H1 (cell line): ENCODE measurements at regions not wholly inside any gene's neighbourhood (a gene's known extent, or its start where the extent isn't known, plus 50 kb on each side); places are given as distances from the start of the nearest gene placed in this dataset.

ENCODE experiments used
- CTCF ChIA-PET: fragments of 300-600 bp; sonication (Branson Sonifier 250); formaldehyde crosslinking; loops from one replicate; lab custom pipeline; 2021; ENCODE audit not compliant: partially characterized antibody; lab: Charles Lee
- POLR2A ChIA-PET: fragments of 300-600 bp; sonication (Branson Sonifier 250); formaldehyde crosslinking; loops from one replicate; lab custom pipeline; 2021; ENCODE audit warnings: inconsistent platforms; ENCODE audit not compliant: partially characterized antibody; lab: Charles Lee
- DNase-seq, 2 experiments: peaks; one replicate each; pipeline versions ENCODE4 v3.0.0 to v3.0.0-alpha.2; 2010 to 2022; ENCODE audit warnings: low spot score in 2 of 2, low read depth in 1 of 2, mixed read lengths in 1 of 2
- FAIRE-seq: peaks from 2 replicates; lab custom pipeline; 2011; peaks lifted over from hg19 to GRCh38; lab: Jason Lieb, UNC
- H2AFZ ChIP-seq: 2 replicates; pipeline ENCODE4 v1.8.1; 2012; ENCODE audit warnings: low read length, inconsistent platforms
- H2AK5ac ChIP-seq: 2 replicates; pipeline ENCODE4 v1.6.1; 2013; ENCODE audit warnings: low read depth, low read length
- H2BK120ac ChIP-seq: replicated peaks from 2 replicates; pipeline ENCODE3; 2013; ENCODE audit warnings: low read depth, low read length, inconsistent platforms
- H2BK12ac ChIP-seq: 2 replicates; pipeline ENCODE4 v1.6.1; 2013; ENCODE audit warnings: low read depth, low read length
- H2BK15ac ChIP-seq: 2 replicates; pipeline ENCODE4 v1.6.1; 2013; ENCODE audit warnings: low read length
- H2BK20ac ChIP-seq: 2 replicates; pipeline ENCODE4 v1.6.1; 2013; ENCODE audit warnings: low read length
- H2BK5ac ChIP-seq: 2 replicates; pipeline ENCODE4 v1.6.1; 2013; ENCODE audit warnings: low read depth, low read length
- H3K14ac ChIP-seq: 2 replicates; pipeline ENCODE4 v1.6.1; 2013; ENCODE audit warnings: inconsistent platforms; ENCODE audit not compliant: insufficient read length
- H3K18ac ChIP-seq: 2 replicates; pipeline ENCODE4 v1.6.1; 2013; ENCODE audit warnings: low read length; ENCODE audit errors: extremely low read depth
- H3K23ac ChIP-seq: 2 replicates; pipeline ENCODE4 v1.6.1; 2013; ENCODE audit warnings: inconsistent platforms; ENCODE audit not compliant: insufficient read length
- H3K23me2 ChIP-seq: 2 replicates; pipeline ENCODE4 v1.6.1; 2013; ENCODE audit warnings: low read depth, low read length
- H3K27ac ChIP-seq: 2 replicates; pipeline ENCODE4 v1.6.1; 2011; ENCODE audit warnings: low read depth, low read length, inconsistent platforms
- H3K27me3 ChIP-seq, 4 experiments: replicated peaks in 1 of 4; 1 replicate in 1 of 4; 2 replicates in 3 of 4; pipeline versions ENCODE4 v1.6.1 to v1.8.1; 2011 to 2013; ENCODE audit warnings: low read length in 3 of 4, mild to moderate bottlenecking in 3 of 4, inconsistent platforms in 2 of 4, mixed read lengths in 2 of 4, moderate library complexity in 1 of 4; ENCODE audit not compliant: control insufficient read depth in 3 of 4, insufficient read depth in 3 of 4; ENCODE audit errors: extremely low read depth in 1 of 4
- H3K36me3 ChIP-seq, 4 experiments: 2 replicates each; pipeline versions ENCODE4 v1.6.1 to v1.8.1; 2011 to 2013; ENCODE audit warnings: mild to moderate bottlenecking in 4 of 4, low read length in 3 of 4, moderate library complexity in 2 of 4, control low read depth in 1 of 4, inconsistent platforms in 1 of 4; ENCODE audit not compliant: insufficient read depth in 4 of 4, control insufficient read depth in 2 of 4
- H3K4ac ChIP-seq: replicated peaks from 2 replicates; pipeline ENCODE3; 2013; ENCODE audit warnings: low read length, low read depth, mixed read lengths, inconsistent platforms; ENCODE audit not compliant: insufficient read length
- H3K4me1 ChIP-seq, 4 experiments: replicated peaks in 1 of 4; 1 replicate in 1 of 4; 2 replicates in 3 of 4; pipeline versions ENCODE4 v1.6.1 to v1.8.1; 2011 to 2013; ENCODE audit warnings: low read length in 3 of 4, inconsistent platforms in 2 of 4, mixed read lengths in 1 of 4; ENCODE audit not compliant: insufficient read depth in 4 of 4, control insufficient read depth in 3 of 4
- H3K4me2 ChIP-seq, 2 experiments: 2 replicates each; pipeline versions ENCODE4 v1.6.1 to v1.8.1; 2011 to 2013; ENCODE audit warnings: low read depth in 2 of 2, low read length in 2 of 2, control low read depth in 1 of 2, inconsistent platforms in 1 of 2, mild to moderate bottlenecking in 1 of 2; ENCODE audit not compliant: insufficient read depth in 1 of 2
- H3K4me3 ChIP-seq, 4 experiments: fragments of 200-600, 300-600 bp in 1 of 4; sonication (generic), shearing (Covaris generic), sonication (Bioruptor Twin) in 1 of 4; 2 replicates each; pipeline versions ENCODE4 v1.5.1 to v1.8.1; 2011 to 2016; ENCODE audit warnings: low read length in 4 of 4, low read depth in 3 of 4, control low read depth in 2 of 4, inconsistent platforms in 2 of 4, mild to moderate bottlenecking in 2 of 4, mixed read lengths in 1 of 4, moderate library complexity in 1 of 4; ENCODE audit not compliant: insufficient read depth in 2 of 4; ENCODE audit errors: extremely low read depth in 1 of 4
- H3K56ac ChIP-seq: replicated peaks from 2 replicates; pipeline ENCODE3; 2013; ENCODE audit warnings: low read depth, mild to moderate bottlenecking, mixed read lengths, low read length, inconsistent platforms; ENCODE audit not compliant: insufficient read length
- H3K79me1 ChIP-seq: 2 replicates; pipeline ENCODE4 v1.6.1; 2013; ENCODE audit warnings: low read depth, low read length, control low read depth
- H3K79me2 ChIP-seq, 2 experiments: 2 replicates each; pipeline versions ENCODE4 v1.6.1 to v1.8.1; 2012 to 2013; ENCODE audit warnings: low read length in 2 of 2, mild to moderate bottlenecking in 2 of 2, inconsistent platforms in 1 of 2; ENCODE audit not compliant: insufficient read depth in 2 of 2, control insufficient read depth in 1 of 2
- H3K9ac ChIP-seq, 4 experiments: replicated peaks in 1 of 4; 1 replicate in 1 of 4; 2 replicates in 3 of 4; pipeline versions ENCODE4 v1.6.1 to v1.8.1; 2011 to 2013; ENCODE audit warnings: low read depth in 3 of 4, low read length in 3 of 4, control low read depth in 2 of 4, mild to moderate bottlenecking in 2 of 4, moderate library complexity in 2 of 4, inconsistent platforms in 1 of 4; ENCODE audit errors: extremely low read depth in 1 of 4
- H3K9me3 ChIP-seq, 2 experiments: 2 replicates each; pipeline versions ENCODE4 v1.6.1 to v1.8.1; 2012 to 2013; ENCODE audit warnings: mild to moderate bottlenecking in 2 of 2, moderate library complexity in 2 of 2, control low read depth in 1 of 2, inconsistent platforms in 1 of 2, low read depth in 1 of 2, low read length in 1 of 2, mixed read lengths in 1 of 2; ENCODE audit not compliant: insufficient read depth in 2 of 2
- H4K20me1 ChIP-seq, 2 experiments: replicated peaks in 1 of 2; 2 replicates each; pipeline versions ENCODE3 to v1.8.1; 2011 to 2013; ENCODE audit warnings: inconsistent platforms in 2 of 2, low read length in 2 of 2, mild to moderate bottlenecking in 1 of 2; ENCODE audit not compliant: insufficient read depth in 2 of 2, control insufficient read depth in 1 of 2
- H4K5ac ChIP-seq: 2 replicates; pipeline ENCODE4 v1.6.1; 2013; ENCODE audit warnings: low read length, low read depth, mixed read lengths, inconsistent platforms; ENCODE audit not compliant: insufficient read length
- H4K8ac ChIP-seq: 2 replicates; pipeline ENCODE4 v1.8.0; 2013; ENCODE audit warnings: mild to moderate bottlenecking, moderate library complexity, low read length, inconsistent platforms; ENCODE audit not compliant: insufficient read depth; ENCODE audit errors: extremely low read depth
- H4K91ac ChIP-seq: replicated peaks from 2 replicates; pipeline ENCODE3; 2013; ENCODE audit warnings: low read length, mixed read lengths, inconsistent platforms; ENCODE audit not compliant: insufficient read length
- ASH2L ChIP-seq: fragments of 200-600, 300-600 bp; sonication (generic); IDR thresholded peaks from one replicate; pipeline ENCODE4 v1.7.1; 2017; ENCODE audit warnings: low read length
- JUN ChIP-seq: IDR thresholded peaks from 2 replicates; pipeline ENCODE4 v1.6.1; 2011; ENCODE audit warnings: low read depth, mild to moderate bottlenecking, improper control_type of control experiment, low read length
- POLR2AphosphoS5 ChIP-seq: IDR thresholded peaks from 2 replicates; pipeline ENCODE4 v1.6.1; 2011; ENCODE audit warnings: low read depth, low read length
- SP1 ChIP-seq: IDR thresholded peaks from 2 replicates; pipeline ENCODE4 v1.6.1; 2011; ENCODE audit warnings: low read depth, low read length
- SP2 ChIP-seq: IDR thresholded peaks from 2 replicates; pipeline ENCODE4 v1.6.1; 2012; ENCODE audit warnings: mild to moderate bottlenecking, low read length, inconsistent platforms
- YY1 ChIP-seq: IDR thresholded peaks from 2 replicates; pipeline ENCODE4 v1.6.1; 2011; ENCODE audit warnings: low read depth, mild to moderate bottlenecking, low read length
- WGBS, 2 experiments: shearing (Covaris generic) in 1 of 2; methylation state at CpG; one replicate each; pipeline versions ENCODE4 v1.1.6 to v1.1.7; 2013 to 2015; ENCODE audit warnings: low lambda C conversion rate in 2 of 2, mixed read lengths in 2 of 2, inconsistent platforms in 1 of 2, low coverage in 1 of 2, missing lambda C conversion rate in 1 of 2; ENCODE audit not compliant: insufficient replicate concordance in 2 of 2, insufficient coverage in 1 of 2, insufficient read length in 1 of 2; ENCODE audit errors: extremely low coverage in 1 of 2, missing lambda C conversion rate in 1 of 2; 5-methylcytosine and 5-hydroxymethylcytosine counted together
- TF ChIP-seq, protein P1 (sequence below), 3 experiments: IDR thresholded peaks; 1 replicate in 2 of 3; 2 replicates in 1 of 3; pipeline versions ENCODE4 v1.5.1 to v1.6.1; 2011; ENCODE audit warnings: low read length in 3 of 3, mild to moderate bottlenecking in 3 of 3, inconsistent platforms in 2 of 3, low read depth in 1 of 3, moderate library complexity in 1 of 3; ENCODE audit not compliant: insufficient read depth in 1 of 3; ENCODE audit errors: control extremely low read depth in 1 of 3

DNA sequence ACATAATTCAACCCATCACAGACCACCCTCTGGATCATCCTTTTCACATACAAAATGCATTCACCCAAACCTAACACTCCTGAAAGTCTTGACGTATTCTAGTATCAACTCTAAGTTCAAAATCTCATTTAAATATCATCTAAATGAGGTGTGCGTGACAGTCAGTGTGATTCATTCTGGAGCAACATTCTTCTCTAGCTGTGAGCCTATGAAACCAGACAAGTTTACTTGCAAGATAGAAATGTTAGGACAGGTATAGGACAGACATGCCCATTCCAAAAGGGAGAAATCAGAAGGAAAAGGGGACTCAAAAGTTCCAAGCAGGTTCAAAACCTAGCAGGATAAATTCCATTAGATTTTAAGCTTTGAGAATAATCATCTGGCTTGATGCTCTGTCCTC lies 329.7 kb downstream of the CD83 start:
- DNase-seq = no peak
- Histone ChIP-seq H2BK5ac (no peak overlapping the region), H4K91ac (no peak overlapping the region), H3K27ac (no peak overlapping the region), H4K20me1 (no peaks in the 10 kb centered on the region), H2BK20ac (no peak overlapping the region), H2BK12ac (no peak overlapping the region), H3K79me2 (no peaks in the 10 kb centered on the region), H3K4me1 (peaks cover 0 to 11% (median 5%) of the 10 kb centered on the region in 4 experiments; a peak in 4 of 7 replicates), H3K9ac (no peak overlapping the region), H3K27me3 (no peaks in the 10 kb centered on the region), H3K9me3 (0 out of 4 replicates have a peak, but pooled peaks cover 0 to 8% of the 10 kb centered on the region in 2 experiments), H2BK15ac (no peak overlapping the region), H3K4ac (no peak overlapping the region), H3K79me1 (no peaks in the 10 kb centered on the region), H2AFZ (no peak overlapping the region), H4K8ac (no peak overlapping the region), H3K4me3 (no peak overlapping the region), H4K5ac (no peak overlapping the region), H3K56ac (no peak overlapping the region), H2AK5ac (no peak overlapping the region), H3K14ac (no peak overlapping the region), H3K23ac (no peak overlapping the region), H3K23me2 (no peaks in the 10 kb centered on the region), H3K18ac (no peak overlapping the region), H3K4me2 (no peak overlapping the region), H2BK120ac (no peak overlapping the region), H3K36me3 (no peaks in the 10 kb centered on the region; a peak in 1 of 8 replicates)
- TF ChIP-seq JUN (no peak), SP2 (no peak), SP1 (no peak), POLR2AphosphoS5 (no peak), YY1 (no peak), ASH2L (no peak)
- TF ChIP-seq, protein P1, sequence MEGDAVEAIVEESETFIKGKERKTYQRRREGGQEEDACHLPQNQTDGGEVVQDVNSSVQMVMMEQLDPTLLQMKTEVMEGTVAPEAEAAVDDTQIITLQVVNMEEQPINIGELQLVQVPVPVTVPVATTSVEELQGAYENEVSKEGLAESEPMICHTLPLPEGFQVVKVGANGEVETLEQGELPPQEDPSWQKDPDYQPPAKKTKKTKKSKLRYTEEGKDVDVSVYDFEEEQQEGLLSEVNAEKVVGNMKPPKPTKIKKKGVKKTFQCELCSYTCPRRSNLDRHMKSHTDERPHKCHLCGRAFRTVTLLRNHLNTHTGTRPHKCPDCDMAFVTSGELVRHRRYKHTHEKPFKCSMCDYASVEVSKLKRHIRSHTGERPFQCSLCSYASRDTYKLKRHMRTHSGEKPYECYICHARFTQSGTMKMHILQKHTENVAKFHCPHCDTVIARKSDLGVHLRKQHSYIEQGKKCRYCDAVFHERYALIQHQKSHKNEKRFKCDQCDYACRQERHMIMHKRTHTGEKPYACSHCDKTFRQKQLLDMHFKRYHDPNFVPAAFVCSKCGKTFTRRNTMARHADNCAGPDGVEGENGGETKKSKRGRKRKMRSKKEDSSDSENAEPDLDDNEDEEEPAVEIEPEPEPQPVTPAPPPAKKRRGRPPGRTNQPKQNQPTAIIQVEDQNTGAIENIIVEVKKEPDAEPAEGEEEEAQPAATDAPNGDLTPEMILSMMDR (IDR thresholded peaks at IDR 0.05; ENCODE audit: control extremely low read depth in 1 of 3, insufficient read depth in 1 of 3, low read depth in 1 of 3, low read length in 3 of 3) = no peak
- 84% methylated on average over 2 of the region's 2 CpGs; no CpG with 5 or more reads in 1 of the 2 experiments for WGBS, 2 experiments
- no peak for FAIRE-seq
- ChIA-PET POLR2A (no interaction called here), CTCF (interaction anchor here (0.6 to 1.8 kb wide), 2 partner anchors 18 to 45 kb away, joined by 4 to 5 read pairs; no protein-coding TSS in a partner anchor)
